ENCODE measurements at regions not wholly inside any gene's neighbourhood (a gene's known extent, or its start where the extent isn't known, plus 50 kb on each side); places are given as distances from the start of the nearest gene placed in this dataset.

DNA sequence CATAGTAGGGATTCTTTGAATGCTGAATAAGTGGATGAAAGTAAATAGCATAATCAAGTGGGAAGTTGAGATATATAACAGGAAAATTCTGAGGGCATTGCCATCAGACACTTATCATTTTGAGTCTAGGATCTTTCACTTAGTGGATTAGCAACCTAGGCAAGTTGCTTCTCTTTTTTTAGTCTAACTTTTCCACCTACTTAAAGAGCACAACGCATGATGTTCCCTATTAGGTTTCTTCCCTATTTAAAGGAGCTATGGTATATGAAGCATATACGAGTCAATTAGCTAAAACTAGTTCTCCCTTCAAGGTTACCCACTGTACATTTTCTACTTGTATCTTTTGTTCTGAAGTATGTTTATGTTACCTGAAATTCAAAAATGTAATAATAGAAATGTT lies 67.1 kb upstream of the HS3ST1 start:
- FAIRE-seq = no peak

GRCh38 chr4:11495291-11495690 lies 66.6 kb upstream of the HS3ST1 start:
- FAIRE-seq = no peak

GRCh38 chr4:11494232-11494631 lies 65.5 kb upstream of the HS3ST1 start:
- FAIRE-seq = no peak

DNA sequence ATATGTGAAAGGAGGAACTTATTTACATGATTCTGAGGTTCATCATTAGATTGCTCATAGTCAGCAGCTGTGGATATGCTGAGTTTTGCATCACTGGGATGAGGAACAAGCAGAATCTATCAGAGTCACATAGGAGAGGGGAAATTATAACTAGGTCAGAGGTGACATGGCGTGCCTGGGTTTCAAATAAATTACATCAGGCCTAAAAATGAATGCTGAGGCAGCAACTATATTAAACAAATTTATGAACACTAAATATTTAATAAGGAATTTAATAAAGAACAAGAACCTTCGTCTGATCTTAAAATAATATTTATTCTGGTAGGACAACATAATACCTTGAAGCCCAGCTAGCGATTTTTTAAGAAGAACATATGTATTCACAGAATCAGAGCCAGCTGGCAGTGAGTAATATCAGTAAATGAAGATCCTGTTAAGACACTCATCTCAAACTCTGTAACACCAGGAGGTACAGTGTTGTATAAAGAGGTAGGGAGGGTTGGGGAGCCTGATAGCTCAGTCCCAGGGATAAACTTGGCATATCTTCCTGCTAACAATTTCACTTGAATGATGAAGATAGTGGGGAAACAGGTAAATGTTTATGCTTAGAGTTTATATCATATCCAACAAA lies 60.9 kb upstream of the HS3ST1 start:
- FAIRE-seq = no peak

DNA sequence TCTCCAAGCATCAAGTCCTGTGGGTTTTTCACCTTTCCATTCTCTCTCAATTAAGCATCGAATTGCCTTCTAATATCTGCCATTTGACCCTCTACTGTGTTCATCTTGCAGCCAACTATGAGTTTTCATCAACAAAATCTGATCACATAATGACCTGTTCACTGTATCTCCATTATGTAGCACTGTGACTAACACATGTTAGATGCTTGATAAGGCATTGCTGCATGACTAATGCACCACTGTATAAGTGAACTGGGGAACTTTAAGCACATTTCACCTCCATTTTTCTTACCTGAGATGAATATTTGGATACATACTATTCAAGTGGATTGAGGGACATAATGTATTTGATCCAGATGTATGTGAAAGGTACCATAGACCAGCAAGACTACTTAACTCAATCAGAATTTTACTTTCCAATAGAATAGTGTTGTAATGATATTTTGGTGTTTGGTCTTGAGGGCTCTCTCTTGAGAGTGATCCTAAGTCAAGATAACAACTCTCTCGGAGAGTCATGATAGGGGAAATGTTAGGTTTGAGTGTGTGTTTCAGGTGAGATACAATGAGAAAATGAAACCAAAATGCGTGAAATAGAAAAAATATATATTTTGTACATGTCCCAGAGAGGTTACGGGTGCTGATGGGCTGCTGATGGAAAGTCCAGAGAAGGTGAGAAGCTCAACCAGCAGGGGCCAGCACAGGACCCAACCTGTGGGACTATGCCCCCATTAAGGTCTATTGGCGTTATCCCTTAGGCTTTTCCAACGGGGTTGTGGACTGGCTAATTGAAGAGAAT lies 60.2 kb upstream of the HS3ST1 start:
- no peak for FAIRE-seq

DNA sequence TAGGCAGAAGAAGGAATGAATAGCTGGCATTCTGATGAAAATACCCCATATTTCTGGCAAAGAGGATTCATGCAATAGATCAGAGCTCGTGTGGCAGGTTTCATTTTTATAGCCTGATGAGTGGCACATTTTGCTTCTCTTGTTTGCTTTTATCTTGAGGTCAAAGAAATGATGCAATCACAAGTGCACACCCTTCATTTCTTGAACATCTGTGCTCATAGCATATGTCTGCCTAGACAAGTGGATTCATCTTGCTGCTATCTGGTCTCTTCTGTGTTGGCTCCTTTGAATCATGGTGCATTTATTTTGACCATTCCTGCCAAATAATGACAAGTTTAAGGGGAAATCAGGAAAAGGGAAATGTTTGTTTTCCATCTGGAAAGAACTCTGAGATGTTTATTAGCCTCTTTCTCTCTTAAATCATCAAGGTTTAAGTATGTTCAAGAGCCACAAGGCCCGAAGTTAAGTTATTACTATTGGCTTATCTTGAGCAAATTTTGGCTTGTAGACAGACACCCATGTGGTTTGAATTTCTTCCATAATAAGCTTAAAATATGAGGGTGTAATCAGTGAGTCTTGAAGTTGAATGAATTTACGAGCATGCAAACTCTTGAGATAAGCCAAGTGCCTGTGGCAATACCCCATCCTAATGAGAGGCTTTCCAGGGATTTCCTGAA lies 59.3 kb upstream of the HS3ST1 start:
- FAIRE-seq = no peak

DNA sequence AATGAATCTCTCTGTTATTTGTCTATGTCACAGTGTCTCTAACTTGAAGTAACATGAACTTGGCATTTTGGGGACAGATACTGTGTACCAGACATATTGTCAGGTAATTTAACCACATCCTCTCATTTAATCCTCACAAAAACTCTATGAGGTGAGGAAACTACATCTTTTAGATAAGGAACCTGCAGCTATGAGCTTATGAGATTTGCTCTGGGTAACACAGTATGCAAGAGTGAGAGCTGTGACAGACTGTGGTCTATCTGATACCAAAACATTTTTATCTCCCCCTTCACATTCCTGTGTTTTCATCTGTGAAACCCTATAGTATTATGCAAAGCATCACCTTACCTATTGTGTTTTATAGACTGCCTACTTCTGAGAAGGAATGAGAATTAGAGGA lies 58.4 kb upstream of the HS3ST1 start:
- no peak for FAIRE-seq

DNA sequence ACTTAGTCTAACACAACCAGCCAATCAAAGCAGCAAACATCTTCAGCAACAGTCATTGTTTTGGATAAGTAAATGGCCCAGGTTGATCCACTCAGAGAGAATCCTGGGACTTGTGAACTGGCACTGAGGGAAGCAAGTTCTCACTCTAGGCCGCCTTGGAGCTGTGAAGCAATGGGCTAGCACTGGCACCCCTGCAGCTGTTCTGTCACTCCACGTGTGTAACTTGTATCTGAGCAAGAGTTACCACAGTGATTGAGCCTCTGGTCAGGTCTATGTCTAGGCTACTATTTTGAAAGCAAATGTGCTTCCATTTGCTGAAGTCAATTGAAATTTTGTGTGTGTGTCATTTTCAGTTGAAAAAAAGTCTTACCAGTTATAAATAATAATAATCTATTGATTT lies 57.2 kb upstream of the HS3ST1 start:
- no peak for FAIRE-seq

DNA sequence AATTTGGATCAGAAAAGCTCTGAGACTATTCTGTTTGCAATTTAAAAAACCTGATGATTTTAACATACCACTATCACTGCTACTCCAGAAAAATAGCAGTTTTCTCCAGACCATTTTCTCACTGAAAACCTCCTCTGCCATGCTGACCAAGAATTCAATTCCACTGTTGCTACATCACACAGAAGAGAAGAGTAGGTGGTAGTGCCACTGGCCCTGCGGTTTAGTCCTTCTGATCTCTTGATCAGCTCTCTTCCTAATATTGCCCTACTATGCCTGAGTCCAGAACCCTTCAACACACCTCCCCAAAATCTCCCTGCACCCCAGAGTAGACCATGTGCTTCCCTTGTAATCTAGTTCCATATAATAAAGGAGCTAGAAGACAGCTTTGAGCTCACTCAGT lies 55.8 kb upstream of the HS3ST1 start:
- FAIRE-seq = no peak

DNA sequence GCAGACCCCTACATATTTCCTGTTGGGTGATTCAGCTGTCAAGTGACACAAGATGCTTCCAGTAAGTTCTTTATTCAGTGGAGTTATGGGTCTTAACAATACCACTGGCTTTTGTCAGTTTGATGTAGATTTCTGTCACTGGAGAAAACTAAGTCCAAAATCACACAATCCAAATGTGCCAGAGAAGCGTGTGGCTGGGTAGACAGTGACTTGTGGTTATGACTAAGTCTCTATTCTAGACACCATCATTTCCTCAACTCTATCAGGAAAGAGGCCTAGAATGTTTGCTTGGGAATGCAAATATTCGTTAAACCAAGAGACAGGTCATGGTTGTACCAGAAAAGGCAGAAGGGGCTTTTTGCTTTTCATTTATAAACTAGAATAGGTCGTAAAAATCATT lies 54.4 kb upstream of the HS3ST1 start:
- FAIRE-seq = no peak

GRCh38 chr4:11480683-11481082 lies 52.0 kb upstream of the HS3ST1 start:
- no peak for FAIRE-seq

Measured in G401.6 (cell line).